ENCODE measurements at regions not wholly inside any gene's neighbourhood (a gene's known extent, or its start where the extent isn't known, plus 50 kb on each side); places are given as distances from the start of the nearest gene placed in this dataset.
A peak's percentile ranks its signal among the peaks of the same experiment; 100 is the strongest.

- peak; percentile 37 for DNase-seq
These were observed 50.7 kb upstream of the PNMA8B start for GRCh38 chr19:46546194-46546896.

- DNase-seq, result no peak
These were observed 50.4 kb upstream of the CALM3 start for GRCh38 chr19:46550684-46551083.

- no peak for DNase-seq
These were observed 50.0 kb upstream of the CALM3 start for GRCh38 chr19:46551164-46551563.
